HG03175 (cell line): ENCODE measurements at regions not wholly inside any gene's neighbourhood (a gene's known extent, or its start where the extent isn't known, plus 50 kb on each side); places are given as distances from the start of the nearest gene placed in this dataset.

Source experiments
- ATAC-seq: cut with Tn5 transposase; IDR thresholded peaks from one replicate; pipeline ENCODE4 v1.9.1; 2021; ENCODE audit warnings: mild to moderate bottlenecking, moderate library complexity; ENCODE audit not compliant: unreplicated experiment

GRCh38 chr13:50101590-50101989 is 86.3 kb downstream of the KCNRG start:
- no peak for ATAC-seq

GRCh38 chr13:50104493-50104892 is 89.2 kb downstream of the KCNRG start:
- ATAC-seq, result no peak

GRCh38 chr13:50106559-50106958 is 91.3 kb downstream of the KCNRG start:
- peak; percentile 90 for ATAC-seq

- ATAC-seq, result no peak
These were observed 92.0 kb downstream of the KCNRG start for GRCh38 chr13:50107205-50107604.

- ATAC-seq, result no peak
These were observed 99.7 kb downstream of the KCNRG start for GRCh38 chr13:50114961-50115360.

- no peak for ATAC-seq
These were observed 100.5 kb downstream of the KCNRG start for GRCh38 chr13:50115695-50116094.

- no peak for ATAC-seq
These were observed 101.3 kb downstream of the KCNRG start for GRCh38 chr13:50116430-50116973.

GRCh38 chr13:50119591-50119990 is 104.3 kb downstream of the KCNRG start:
- no peak for ATAC-seq

GRCh38 chr13:50122455-50122854 is 107.2 kb downstream of the KCNRG start:
- no peak for ATAC-seq

- no peak for ATAC-seq
These were observed 107.8 kb downstream of the KCNRG start for GRCh38 chr13:50123002-50123401.

GRCh38 chr13:50123515-50123861 is 108.2 kb downstream of the KCNRG start:
- ATAC-seq, result no peak

- ATAC-seq, result peak; percentile 63
These were observed 108.8 kb downstream of the KCNRG start for GRCh38 chr13:50123862-50124535.

GRCh38 chr13:50124536-50125303 is 109.5 kb downstream of the KCNRG start:
- peak; percentile 12 for ATAC-seq

- ATAC-seq, result peak; percentile 2
These were observed 110.0 kb downstream of the KCNRG start for GRCh38 chr13:50125304-50125553.

- ATAC-seq, result peak; percentile 12
These were observed 110.5 kb downstream of the KCNRG start for GRCh38 chr13:50125554-50126262.

GRCh38 chr13:50126263-50126992 is 111.2 kb downstream of the KCNRG start:
- no peak for ATAC-seq

GRCh38 chr13:50126993-50127725 is 111.9 kb downstream of the KCNRG start:
- ATAC-seq, result no peak

- no peak for ATAC-seq
These were observed 112.6 kb downstream of the KCNRG start for GRCh38 chr13:50127726-50128291.

- ATAC-seq, result no peak
These were observed 113.2 kb downstream of the KCNRG start for GRCh38 chr13:50128428-50128931.

GRCh38 chr13:50129081-50129705 is 113.9 kb downstream of the KCNRG start:
- no peak for ATAC-seq
